HG03025 (cell line): ENCODE measurements at regions not wholly inside any gene's neighbourhood (a gene's known extent, or its start where the extent isn't known, plus 50 kb on each side); places are given as distances from the start of the nearest gene placed in this dataset.
"Not testable (repeated sequence)": the region's sequence is repeated elsewhere in the genome, so short reads cannot be mapped to it uniquely, and the experiment has no call there.

Source experiments
- ATAC-seq: cut with Tn5 transposase; IDR thresholded peaks from one replicate; pipeline ENCODE4 v1.9.1; 2021; ENCODE audit warnings: mild to moderate bottlenecking, moderate library complexity; ENCODE audit not compliant: unreplicated experiment, low FRiP score

- ATAC-seq, result peak; percentile 82
These were observed 810.2 kb downstream of the EFNA5 start for GRCh38 chr5:106860398-106861044.

GRCh38 chr5:106858616-106859015 lies 812.1 kb downstream of the EFNA5 start:
- no peak for ATAC-seq

- no peak for ATAC-seq
These were observed 815.8 kb downstream of the EFNA5 start for GRCh38 chr5:106854922-106855321.

- no peak for ATAC-seq
These were observed 816.5 kb downstream of the EFNA5 start for GRCh38 chr5:106854105-106854687.

GRCh38 chr5:106853266-106853665 lies 817.5 kb downstream of the EFNA5 start:
- no peak for ATAC-seq

- ATAC-seq, result no peak
These were observed 821.5 kb downstream of the EFNA5 start for GRCh38 chr5:106849266-106849665.

GRCh38 chr5:106843812-106844416 lies 826.8 kb downstream of the EFNA5 start:
- no peak for ATAC-seq

- ATAC-seq, result no peak
These were observed 837.2 kb downstream of the EFNA5 start for GRCh38 chr5:106833517-106833916.

GRCh38 chr5:106827061-106827460 lies 843.7 kb downstream of the EFNA5 start:
- ATAC-seq, result no peak

- ATAC-seq, result no peak
These were observed 845.4 kb downstream of the EFNA5 start for GRCh38 chr5:106825374-106825773.

- ATAC-seq, result no peak
These were observed 847.9 kb downstream of the EFNA5 start for GRCh38 chr5:106822851-106823250.

- no peak for ATAC-seq
These were observed 852.2 kb downstream of the EFNA5 start for GRCh38 chr5:106818552-106818951.

GRCh38 chr5:106814961-106815360 lies 855.8 kb downstream of the EFNA5 start:
- no peak for ATAC-seq

- no peak for ATAC-seq
These were observed 869.2 kb downstream of the EFNA5 start for GRCh38 chr5:106801554-106801953.

- ATAC-seq, result no peak
These were observed 872.7 kb downstream of the EFNA5 start for GRCh38 chr5:106797996-106798395.

- no peak for ATAC-seq
These were observed 874.7 kb downstream of the EFNA5 start for GRCh38 chr5:106796081-106796480.

- no peak for ATAC-seq
These were observed 885.9 kb downstream of the EFNA5 start for GRCh38 chr5:106784846-106785245.

GRCh38 chr5:106780355-106780754 lies 890.4 kb downstream of the EFNA5 start:
- no peak for ATAC-seq

- ATAC-seq, result not testable (repeated sequence)
These were observed 894.2 kb downstream of the EFNA5 start for GRCh38 chr5:106776515-106776914.

- no peak for ATAC-seq
These were observed 902.3 kb downstream of the EFNA5 start for GRCh38 chr5:106768392-106768791.

- no peak for ATAC-seq
These were observed 903.8 kb downstream of the EFNA5 start for GRCh38 chr5:106766916-106767315.

GRCh38 chr5:106759581-106759980 lies 911.2 kb downstream of the EFNA5 start:
- no peak for ATAC-seq
